ENCODE measurements at regions not wholly inside any gene's neighbourhood (a gene's known extent, or its start where the extent isn't known, plus 50 kb on each side); places are given as distances from the start of the nearest gene placed in this dataset.

- Histone ChIP-seq H3K4me3 (ENCODE audit: low read length) (no peak overlapping the region), H3K4me1 (ENCODE audit: control insufficient read depth, insufficient read depth, low read length) (peaks cover 5% of the 10 kb centered on the region), H3K27me3 (ENCODE audit: control insufficient read depth, insufficient read depth, low read length) (no peaks in the 10 kb centered on the region), H3K27ac (ENCODE audit: low read length) (no peak overlapping the region), H3K9me3 (ENCODE audit: control insufficient read depth, insufficient read depth, low read length) (no peaks in the 10 kb centered on the region), H3K36me3 (ENCODE audit: control insufficient read depth, insufficient read depth, low read length) (no peaks in the 10 kb centered on the region)
- Mint-ChIP-seq H3K36me3 (no peaks in the 10 kb centered on the region), H3K4me1 (no peaks in the 10 kb centered on the region), H3K9me3 (no peaks in the 10 kb centered on the region), H3K27me3 (ENCODE audit: low read depth in 2 of 2) (peaks cover 19 to 40% of the 10 kb centered on the region in 2 donors), H3K4me3 (no peak overlapping the region), H3K27ac (no peak overlapping the region)
- TF ChIP-seq, protein P1, sequence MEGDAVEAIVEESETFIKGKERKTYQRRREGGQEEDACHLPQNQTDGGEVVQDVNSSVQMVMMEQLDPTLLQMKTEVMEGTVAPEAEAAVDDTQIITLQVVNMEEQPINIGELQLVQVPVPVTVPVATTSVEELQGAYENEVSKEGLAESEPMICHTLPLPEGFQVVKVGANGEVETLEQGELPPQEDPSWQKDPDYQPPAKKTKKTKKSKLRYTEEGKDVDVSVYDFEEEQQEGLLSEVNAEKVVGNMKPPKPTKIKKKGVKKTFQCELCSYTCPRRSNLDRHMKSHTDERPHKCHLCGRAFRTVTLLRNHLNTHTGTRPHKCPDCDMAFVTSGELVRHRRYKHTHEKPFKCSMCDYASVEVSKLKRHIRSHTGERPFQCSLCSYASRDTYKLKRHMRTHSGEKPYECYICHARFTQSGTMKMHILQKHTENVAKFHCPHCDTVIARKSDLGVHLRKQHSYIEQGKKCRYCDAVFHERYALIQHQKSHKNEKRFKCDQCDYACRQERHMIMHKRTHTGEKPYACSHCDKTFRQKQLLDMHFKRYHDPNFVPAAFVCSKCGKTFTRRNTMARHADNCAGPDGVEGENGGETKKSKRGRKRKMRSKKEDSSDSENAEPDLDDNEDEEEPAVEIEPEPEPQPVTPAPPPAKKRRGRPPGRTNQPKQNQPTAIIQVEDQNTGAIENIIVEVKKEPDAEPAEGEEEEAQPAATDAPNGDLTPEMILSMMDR (IDR thresholded peaks at IDR 0.05) = no peak
- intact Hi-C loops (cut with micrococcal nuclease) = no loop called here
- no peak for DNase-seq
- no peak for ATAC-seq
- 73% methylated on average over 1 of the region's 1 CpG for WGBS (ENCODE audit: insufficient coverage)
Observed at GRCh38 chr15:69994429-69995205, 103.1 kb downstream of the TLE3 start.

DNA sequence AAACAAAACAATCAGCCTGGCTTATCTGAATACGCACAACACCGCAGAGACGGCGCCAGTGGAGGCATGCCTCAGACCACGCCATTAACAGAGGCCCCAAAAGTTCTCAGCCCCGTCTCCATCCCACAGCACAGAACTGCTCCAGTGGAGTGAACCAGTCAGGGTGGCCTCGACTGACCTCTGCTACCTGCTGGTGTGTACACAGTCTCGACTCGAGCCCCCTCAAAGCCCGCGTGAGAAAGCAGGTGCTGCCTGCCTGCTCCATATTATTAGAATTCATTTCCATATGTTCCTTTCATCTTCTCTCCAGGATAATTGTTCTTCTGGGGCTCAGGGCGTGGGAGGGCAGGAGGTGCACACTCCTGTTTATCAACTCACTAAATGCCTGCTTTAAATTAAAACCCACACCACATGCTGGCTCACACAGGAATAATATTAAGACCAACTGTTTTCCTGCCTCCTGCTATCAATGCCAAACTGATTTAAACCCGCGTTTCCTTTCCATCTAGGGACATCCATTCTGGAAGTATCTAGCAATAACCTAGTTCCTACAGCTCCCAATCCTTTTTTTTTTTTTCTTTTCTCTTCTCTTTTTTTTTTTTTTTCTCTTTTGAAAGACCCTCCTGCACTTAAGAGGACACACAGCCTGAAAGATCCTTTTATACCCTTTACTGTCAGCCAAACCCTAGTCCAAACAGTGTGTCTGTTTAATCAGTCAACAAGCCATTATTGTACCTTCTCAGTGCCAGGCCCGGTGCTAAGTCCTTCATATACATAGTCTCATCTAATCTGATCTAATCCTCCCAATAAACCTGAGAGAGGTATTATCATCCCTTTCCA, 101.2 kb downstream of the TLE3 start:
- ATAC-seq (no peak), DNase-seq (no peak)
- no peak overlapping the region for H3K4me3 Mint-ChIP-seq
- Histone ChIP-seq H3K36me3 (ENCODE audit: control insufficient read depth, insufficient read depth, low read length) (no peaks in the 10 kb centered on the region), H3K9me3 (ENCODE audit: control insufficient read depth, insufficient read depth, low read length) (no peaks in the 10 kb centered on the region), H3K4me1 (ENCODE audit: control insufficient read depth, insufficient read depth, low read length) (peaks cover 5% of the 10 kb centered on the region), H3K27me3 (ENCODE audit: control insufficient read depth, insufficient read depth, low read length) (no peaks in the 10 kb centered on the region), H3K4me3 (ENCODE audit: low read length) (no peak overlapping the region), H3K27ac (ENCODE audit: low read length) (no peak overlapping the region)
- WGBS (ENCODE audit: insufficient coverage) = 86% methylated on average over 15 of the region's 15 CpGs
- no peak overlapping the region for H3K27ac Mint-ChIP-seq
- no peaks in the 10 kb centered on the region for H3K4me1 Mint-ChIP-seq
- no peaks in the 10 kb centered on the region for H3K36me3 Mint-ChIP-seq
- intact Hi-C loops (cut with micrococcal nuclease) = no loop called here
- no peaks in the 10 kb centered on the region for H3K9me3 Mint-ChIP-seq
- peaks cover 14 to 40% of the 10 kb centered on the region in 2 donors for H3K27me3 Mint-ChIP-seq (ENCODE audit: low read depth in 2 of 2)
- TF ChIP-seq, protein P1 (IDR thresholded peaks at IDR 0.05) = no peak

- no peaks in the 10 kb centered on the region for H3K36me3 Mint-ChIP-seq
- H3K4me3 Mint-ChIP-seq = no peak overlapping the region
- H3K4me1 Mint-ChIP-seq = no peaks in the 10 kb centered on the region
- no peak overlapping the region for H3K27ac Mint-ChIP-seq
- no peak overlapping the region for H3K4me3 ChIP-seq (ENCODE audit: low read length)
- TF ChIP-seq, protein P1 (IDR thresholded peaks at IDR 0.05) = no peak
- H3K36me3 ChIP-seq (ENCODE audit: control insufficient read depth, insufficient read depth, low read length) = no peaks in the 10 kb centered on the region
- 85% methylated on average over 10 of the region's 10 CpGs for WGBS (ENCODE audit: insufficient coverage)
- intact Hi-C loops (cut with micrococcal nuclease) = no loop called here
- no peaks in the 10 kb centered on the region for H3K9me3 ChIP-seq (ENCODE audit: control insufficient read depth, insufficient read depth, low read length)
- H3K27ac ChIP-seq (ENCODE audit: low read length) = no peak overlapping the region
- DNase-seq (no peak), ATAC-seq (no peak)
- H3K4me1 ChIP-seq (ENCODE audit: control insufficient read depth, insufficient read depth, low read length) = peaks cover 5% of the 10 kb centered on the region
- H3K27me3 Mint-ChIP-seq (ENCODE audit: low read depth in 2 of 2) = peaks cover 14 to 46% of the 10 kb centered on the region in 2 donors
- no peaks in the 10 kb centered on the region for H3K9me3 Mint-ChIP-seq
- no peaks in the 10 kb centered on the region for H3K27me3 ChIP-seq (ENCODE audit: control insufficient read depth, insufficient read depth, low read length)
Observed at GRCh38 chr15:69997161-69997485, 100.6 kb downstream of the TLE3 start.
